Neural progenitor cell (in vitro differentiated cells): ENCODE measurements at regions not wholly inside any gene's neighbourhood (a gene's known extent, or its start where the extent isn't known, plus 50 kb on each side); places are given as distances from the start of the nearest gene placed in this dataset.
A peak's percentile ranks its signal among the peaks of the same experiment; 100 is the strongest.

Experiments used
- CTCF ChIP-seq: fragments of 200-600 bp; sonication (generic); IDR thresholded peaks from 2 replicates; pipeline ENCODE4 v1.5.1; 2017; ENCODE audit warnings: antibody characterized with exemption, mild to moderate bottlenecking
- EZH2 ChIP-seq: fragments of 200-600 bp; sonication (generic); IDR thresholded peaks from 2 replicates; pipeline ENCODE4 v1.6.1; 2017; ENCODE audit warnings: antibody characterized with exemption, mild to moderate bottlenecking, moderate library complexity
- EZH2phosphoT487 ChIP-seq: fragments of 200-600 bp; sonication (generic); IDR thresholded peaks from 2 replicates; pipeline ENCODE4 v1.6.1; 2017; ENCODE audit warnings: antibody characterized with exemption

GRCh38 chr1:80799457-80799856 is 1001.3 kb upstream of the ADGRL2 start:
- TF ChIP-seq EZH2 (no peak), CTCF (peak; percentile 58), EZH2phosphoT487 (no peak)
